ENCODE measurements at regions not wholly inside any gene's neighbourhood (a gene's known extent, or its start where the extent isn't known, plus 50 kb on each side); places are given as distances from the start of the nearest gene placed in this dataset.
"Not testable (repeated sequence)": the region's sequence is repeated elsewhere in the genome, so short reads cannot be mapped to it uniquely, and the experiment has no call there.

DNA sequence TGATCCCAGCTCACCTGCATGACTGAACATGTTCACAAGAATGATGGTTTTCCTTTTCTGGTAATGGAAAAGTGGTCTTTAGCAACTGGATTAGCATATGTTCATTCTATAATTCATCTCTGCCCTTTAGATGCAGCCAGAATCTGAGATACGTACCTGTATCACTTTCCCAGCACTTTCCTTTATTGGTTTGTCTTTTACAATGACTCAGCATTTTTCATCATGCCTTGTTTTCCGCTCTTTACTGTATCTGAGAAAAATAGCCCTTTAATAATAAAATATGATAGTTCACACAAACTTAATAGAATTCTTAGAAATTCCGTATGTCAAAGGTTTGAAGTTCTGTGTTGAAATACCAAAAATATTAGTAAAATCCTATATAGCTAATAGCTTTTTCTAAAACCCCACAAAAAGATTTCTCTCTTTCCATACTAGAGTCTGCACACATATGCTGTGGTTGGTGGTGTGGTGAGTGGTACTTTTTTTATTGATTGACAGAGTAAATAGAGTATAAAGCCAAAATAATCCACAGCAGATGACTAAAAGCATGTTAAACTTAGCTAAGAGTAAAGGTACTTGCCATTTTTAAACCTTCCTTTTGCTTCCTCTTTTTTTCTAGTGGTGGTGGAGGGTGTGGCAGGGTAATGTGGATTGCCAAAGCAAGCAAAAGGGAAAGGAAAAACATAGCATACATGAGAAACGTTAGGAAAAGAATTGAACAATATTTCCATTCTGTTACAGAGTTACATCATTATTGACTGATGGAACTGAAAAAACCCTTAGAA is 328.9 kb upstream of the RBMS3 start:
- DNase-seq (ENCODE audit: low read depth): no peak

DNA sequence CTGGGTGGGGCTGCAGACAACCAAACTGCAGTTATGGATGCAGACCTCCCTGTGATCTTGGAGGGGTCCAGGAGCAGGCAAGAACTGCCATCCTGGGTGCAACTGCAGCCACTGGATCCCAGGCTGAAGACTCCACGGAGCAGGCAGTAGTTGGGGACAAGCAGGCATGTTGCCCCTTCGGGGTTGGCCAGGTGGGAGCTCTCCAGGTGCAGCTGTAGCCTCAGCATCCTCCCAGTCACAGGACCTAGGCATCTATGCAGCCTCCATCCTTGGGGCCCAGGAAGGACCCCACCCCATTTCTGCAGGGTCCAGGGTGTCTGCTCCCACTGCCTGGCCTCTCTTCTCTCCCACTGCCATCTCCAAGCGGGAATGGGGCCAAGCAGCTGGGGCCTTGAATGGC is 322.2 kb upstream of the RBMS3 start:
- no peak for DNase-seq (ENCODE audit: low read depth)

DNA sequence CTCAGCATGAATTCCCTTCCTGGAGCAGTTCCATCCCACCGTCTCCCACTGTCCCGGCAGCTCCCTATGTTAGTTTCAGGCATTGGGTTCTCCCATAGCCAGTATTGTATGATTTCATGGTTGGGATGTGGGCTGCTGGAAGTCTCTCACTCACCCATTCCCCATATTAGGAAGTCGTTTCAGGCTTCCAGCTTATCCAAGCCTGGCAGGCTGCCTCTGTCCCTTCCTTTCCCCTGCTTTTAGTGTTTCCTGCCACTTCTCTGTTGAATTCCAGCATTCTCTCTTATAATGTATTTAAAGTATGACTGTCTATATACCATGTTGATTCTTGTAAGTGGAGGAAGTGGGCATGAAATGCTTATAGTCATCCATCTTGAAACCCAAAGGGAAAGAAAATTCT is 309.7 kb upstream of the RBMS3 start:
- no peak for DNase-seq (ENCODE audit: low read depth)

DNA sequence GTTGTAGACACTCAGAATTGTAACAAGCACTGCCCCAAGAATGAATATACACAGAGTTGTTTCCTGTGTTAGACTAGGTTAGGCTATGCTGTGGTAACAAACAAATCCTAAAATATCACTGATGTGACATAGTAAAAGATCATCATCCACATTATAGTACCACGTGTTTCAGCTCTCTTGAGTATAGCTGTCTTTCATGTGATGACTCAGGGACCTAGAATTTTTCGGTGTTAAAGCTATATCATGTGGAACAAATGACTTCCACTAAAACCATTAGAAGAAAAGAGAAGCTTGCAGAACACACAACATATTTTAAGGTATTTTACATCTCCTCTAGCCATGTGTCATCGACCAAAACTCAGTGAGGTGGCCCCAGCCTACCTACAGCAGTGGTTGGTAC is 307.9 kb upstream of the RBMS3 start:
- DNase-seq (ENCODE audit: low read depth): no peak

DNA sequence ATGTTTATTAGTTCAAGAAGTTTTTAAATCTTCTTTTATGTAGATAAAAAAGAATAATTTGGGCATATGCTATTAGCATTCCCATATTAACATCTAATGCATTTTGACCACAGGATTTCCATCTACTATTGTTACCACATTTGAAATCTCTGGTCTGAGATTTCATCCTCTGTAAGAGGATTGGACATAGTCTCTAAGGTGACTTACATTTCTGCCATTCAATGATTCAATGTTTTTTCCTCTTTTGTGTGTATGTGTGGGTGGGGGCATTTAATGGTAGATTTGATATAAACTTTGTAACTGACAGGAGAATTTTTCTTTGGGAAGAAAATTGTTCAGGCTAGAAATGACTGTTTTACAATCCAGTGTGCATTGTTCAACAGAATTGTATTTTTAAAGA is 307.3 kb upstream of the RBMS3 start:
- no peak for DNase-seq (ENCODE audit: low read depth)

DNA sequence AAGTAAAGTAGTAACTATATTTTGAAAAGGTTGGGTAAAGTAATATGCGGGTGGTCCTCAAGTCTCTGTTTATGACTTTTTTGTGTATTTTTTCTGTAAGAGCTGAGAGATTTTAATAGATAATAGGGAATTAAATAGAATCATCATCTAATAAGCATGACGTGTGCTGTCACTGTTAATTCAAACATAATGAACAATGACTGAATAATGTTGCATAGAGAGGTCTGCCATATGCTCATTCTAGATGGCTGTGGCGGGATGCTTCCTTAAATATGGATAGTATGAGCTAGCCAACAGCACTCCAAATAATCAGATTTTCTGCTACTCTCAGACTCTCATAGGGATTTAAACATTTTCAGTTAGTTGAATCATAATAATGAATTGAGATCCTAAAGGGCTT is 302.8 kb upstream of the RBMS3 start:
- DNase-seq (ENCODE audit: low read depth): no peak

DNA sequence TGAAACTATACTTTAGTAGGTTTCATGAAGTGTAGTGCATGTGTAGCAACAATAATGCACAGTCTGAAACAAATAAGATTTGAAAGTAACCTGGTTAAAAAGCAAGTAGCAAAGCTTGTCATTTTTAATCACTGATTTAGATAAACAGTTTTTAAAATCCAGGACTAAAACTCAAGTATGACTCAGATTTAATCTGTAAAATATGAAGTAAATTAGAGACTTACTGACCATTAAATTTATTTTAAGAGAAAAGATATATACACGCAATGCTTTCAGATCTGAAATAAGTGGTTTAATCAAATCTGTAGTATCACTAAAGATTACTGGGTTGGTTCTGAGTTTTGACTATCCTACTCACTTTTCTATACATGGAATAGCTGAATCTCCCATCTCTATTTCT is 300.7 kb upstream of the RBMS3 start:
- DNase-seq (ENCODE audit: low read depth): no peak

DNA sequence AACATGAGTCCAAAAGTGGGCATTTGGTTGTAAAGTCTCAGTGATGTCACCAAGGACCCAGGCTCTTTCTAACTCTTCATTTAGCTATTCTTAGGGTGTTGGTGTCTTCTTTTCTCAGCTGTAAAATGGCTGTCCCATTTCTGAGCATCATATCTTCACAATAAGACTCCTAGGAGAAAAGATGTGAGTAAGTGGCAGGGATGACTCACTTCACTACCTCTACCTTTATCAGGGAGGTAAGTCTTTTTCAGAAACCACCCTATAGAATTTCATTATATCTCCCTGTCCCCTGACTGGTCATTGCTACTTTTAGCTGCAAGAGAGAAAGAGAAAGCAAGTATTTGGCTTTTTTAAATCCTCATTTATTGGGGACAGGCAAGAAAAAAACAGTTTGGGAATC is 300.2 kb upstream of the RBMS3 start:
- DNase-seq (ENCODE audit: low read depth): no peak

DNA sequence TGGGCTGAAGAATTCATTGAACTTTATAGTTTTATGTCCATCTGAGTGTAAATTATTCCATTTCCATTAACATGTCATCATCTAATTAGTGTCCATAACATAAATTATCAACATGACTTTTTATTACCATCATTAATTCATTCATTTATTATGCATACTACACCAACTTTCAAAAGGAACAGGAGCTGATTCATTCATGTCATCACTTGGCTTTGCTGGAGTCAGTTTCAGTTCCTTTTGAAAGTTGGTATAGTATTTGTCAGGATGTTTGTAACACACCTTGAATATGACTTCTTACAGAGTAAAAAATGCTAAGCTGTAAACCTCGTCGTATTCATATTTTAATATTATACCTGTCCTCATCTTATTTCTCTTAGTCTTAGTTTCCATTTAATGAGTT is 298.0 kb upstream of the RBMS3 start:
- DNase-seq (ENCODE audit: low read depth): no peak

DNA sequence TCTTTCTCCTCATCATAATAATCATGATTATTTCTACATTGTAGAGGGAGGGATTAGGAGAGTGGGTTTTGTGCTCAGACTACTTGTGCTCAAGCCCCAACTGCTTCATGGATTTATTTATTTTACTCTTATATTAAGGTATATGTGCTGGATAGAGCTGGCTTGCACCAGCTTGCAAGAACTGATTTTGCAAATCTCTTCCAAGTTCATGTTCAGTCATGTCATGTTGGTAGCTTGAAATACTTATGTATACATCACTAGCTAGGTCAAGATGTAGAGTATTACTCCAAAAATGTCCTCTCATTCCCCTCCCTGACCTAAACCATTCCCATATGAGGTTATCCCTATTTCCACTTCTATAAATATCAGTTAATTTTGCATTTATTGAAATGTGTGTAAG is 293.9 kb upstream of the RBMS3 start:
- DNase-seq (ENCODE audit: low read depth): no peak

DNA sequence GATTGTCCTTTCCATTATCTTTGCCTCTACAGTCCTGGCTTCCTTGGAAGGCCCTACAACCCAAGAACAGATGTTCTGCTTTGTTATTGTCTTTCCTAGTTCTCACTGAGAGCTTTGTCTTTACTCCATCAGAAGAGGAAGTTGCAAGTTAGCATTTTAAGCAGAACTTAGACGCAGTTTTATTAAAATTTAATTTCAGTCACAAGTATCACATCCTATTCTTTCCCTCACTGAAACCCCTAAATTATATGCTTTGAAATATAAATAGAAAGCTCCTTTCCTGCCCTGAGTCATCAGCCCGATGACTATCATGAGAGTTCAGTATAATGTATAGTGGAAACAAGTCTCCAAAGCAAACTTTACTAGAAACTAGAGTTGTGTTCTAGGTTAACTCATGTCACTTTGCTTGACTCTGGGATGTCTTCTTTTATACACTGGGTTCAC is 291.2 kb upstream of the RBMS3 start:
- DNase-seq (ENCODE audit: low read depth): no peak

DNA sequence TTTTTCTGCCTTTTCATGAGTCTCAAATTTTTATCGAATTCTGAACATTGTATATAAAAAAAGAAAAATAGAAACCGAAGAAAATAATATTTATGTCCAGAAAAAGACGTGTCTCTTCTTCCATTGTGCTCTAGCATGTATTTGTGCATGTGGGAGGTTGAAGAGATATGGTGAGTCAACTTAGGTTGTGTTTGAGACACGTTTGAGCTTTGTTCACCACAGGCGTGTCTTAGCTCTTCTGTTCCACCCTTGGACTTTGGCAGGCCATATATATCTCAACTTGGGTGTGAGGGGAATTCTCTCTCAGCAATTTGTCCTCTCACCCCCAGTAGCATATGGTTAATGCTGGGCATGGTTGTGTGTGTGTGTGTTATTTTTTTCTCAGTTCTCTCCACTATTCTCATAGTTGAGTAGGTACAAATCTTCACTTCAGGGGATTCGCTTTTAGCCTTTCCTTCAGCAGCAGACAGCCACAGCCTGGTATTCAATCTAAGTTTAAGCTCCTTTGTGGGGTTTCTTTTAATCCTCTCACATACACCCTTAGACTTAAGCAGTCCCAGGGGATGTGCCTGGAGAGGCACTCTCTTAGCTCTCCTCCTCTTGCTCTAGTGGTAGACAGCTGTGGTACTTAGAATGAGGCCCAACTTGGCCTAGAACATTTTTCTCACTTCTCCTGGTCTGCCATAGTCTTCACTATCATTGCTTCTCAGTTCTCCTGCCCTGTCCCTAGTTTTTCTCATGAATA is 286.5 kb upstream of the RBMS3 start:
- no peak for DNase-seq (ENCODE audit: low read depth)

DNA sequence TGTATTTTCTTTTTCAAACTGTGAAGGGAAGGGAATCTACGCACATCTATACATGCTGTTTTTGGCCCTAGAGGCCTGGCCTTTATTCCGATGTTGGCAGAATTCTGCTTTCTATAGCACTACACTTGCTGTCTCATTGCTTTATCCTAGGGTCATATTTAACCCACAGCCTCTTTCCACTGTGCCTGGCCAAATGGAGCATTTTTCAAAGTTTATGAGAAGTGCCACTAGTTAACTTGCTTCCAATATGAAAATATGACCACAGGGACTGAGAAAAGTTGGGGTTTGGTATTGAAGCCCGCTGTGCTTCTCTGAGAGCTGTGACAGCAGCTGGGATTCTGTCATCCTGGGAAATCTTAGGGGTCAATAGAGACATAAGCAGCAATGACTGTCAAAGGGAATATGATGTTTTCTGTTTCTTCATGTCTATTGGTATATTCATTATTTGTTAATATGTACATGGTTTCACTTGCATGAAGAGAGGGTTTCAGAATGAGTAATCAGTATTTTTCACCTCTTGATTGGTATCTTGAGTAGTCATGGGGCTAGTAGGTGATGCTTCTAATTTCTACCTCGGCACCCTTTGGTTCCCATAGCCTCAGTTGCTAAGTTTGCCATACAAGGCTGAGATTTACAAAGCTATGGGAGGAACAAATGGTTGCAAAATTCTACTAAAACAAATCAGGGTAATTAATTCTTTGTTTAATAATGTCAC is 275.8 kb upstream of the RBMS3 start:
- no peak for DNase-seq (ENCODE audit: low read depth)

DNA sequence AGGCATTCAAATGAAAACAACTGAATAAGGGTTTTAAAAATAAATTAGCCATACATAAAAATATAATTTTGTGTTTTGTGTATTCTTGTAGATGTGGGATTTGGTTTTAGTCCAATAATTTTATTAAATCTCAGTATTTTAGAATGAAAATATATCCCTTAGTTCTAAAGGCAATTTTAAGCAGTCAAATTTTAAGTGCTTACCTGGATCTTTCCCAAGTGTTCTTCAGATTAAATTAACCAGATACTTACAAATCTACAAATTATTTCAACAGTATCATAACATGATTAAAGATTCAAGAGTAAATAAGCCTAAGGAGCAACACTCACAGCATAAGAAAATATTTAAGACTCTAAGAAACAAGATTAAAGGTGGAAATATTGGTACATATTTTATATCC is 275.0 kb upstream of the RBMS3 start:
- no peak for DNase-seq (ENCODE audit: low read depth)

DNA sequence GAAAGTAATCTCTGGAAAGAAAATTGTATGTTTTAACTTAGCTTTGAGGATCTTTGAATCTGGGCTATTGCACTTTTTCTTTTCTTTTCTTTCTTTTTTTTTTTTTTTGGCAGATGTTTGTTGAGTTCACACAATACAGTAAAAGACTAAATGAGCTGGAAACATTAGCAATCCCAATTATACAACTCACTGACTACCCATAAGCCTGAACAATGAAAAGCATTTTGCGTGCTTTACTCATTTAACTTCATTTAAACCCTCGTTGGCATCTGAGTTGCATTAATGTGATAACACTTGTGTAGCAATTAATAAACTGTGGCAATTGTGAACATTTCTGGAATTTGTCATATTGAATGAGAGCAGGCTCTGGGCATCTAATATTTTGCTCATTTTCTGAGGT is 269.4 kb upstream of the RBMS3 start:
- no peak for DNase-seq (ENCODE audit: low read depth)

DNA sequence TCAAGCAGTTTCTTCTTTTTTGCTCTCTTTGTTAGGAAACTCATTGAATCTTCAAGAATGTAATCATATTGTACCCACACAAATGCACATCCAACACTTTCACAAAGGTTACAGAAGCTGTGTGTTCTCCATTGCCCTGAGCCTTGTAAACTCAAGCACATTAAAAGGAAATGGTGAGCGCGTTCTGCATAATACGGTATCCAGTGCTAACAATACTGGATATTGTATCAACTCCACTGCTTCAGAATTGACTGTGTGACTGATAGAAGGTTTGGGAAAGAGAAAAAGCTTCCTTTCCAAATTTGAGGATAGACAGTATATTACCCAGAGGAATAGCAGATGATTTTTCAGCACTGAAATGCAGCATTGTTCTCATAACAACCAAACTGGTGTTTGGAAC is 268.9 kb upstream of the RBMS3 start:
- DNase-seq (ENCODE audit: low read depth): no peak

DNA sequence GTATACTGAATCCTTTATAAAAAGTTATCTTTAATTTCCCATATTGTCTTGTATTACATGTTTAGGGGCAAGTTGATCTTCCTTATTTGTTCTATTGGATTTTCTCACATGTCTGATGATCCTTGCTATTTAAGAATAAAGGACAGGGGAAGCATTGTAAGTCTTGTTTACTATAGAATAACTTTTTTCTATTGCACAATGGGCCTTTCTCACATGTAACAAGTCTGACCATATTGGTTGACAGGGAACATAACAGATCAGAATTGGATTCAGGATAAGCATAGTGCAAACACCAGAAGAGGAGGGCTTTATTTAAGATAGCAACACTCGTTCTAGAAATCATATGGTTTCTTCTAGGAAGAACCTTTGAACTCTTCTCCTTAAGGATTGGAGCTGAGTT is 257.9 kb upstream of the RBMS3 start:
- DNase-seq (ENCODE audit: low read depth): no peak

DNA sequence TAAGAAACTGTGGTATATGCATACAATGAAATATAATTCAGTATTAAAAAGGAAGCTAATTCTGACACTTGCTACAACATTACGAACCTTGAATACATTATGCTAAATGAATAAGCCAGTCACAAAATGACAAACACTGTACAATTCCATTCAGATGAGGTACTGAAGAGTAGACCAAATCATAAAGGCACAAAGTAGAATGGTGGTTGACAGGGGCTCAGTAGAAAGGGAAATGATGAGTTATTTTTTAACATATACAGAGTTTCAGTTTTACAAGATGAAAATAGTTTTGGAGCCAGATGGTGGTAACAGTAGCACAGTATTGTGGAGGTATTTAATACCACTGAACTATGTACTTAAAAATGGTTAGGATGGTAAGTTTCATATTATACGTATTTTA is 254.6 kb upstream of the RBMS3 start:
- no peak for DNase-seq (ENCODE audit: low read depth)

DNA sequence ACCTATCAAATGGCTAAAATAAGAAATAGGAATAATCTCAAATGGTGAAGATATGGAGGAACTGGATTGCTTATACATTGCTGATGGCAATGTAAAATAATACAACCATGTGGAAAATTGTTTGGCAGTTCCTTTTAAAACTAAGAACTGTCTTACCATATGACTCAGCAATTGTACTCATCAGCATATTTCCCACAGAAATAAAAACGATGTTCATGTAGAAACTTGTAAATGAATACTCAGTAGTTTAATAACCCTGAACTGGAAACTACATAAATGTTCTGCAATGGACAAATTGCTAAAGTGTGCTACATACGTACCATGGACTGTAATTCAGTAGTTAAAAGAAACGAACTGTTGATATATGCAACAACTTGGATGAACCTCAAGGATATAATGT is 253.9 kb upstream of the RBMS3 start:
- DNase-seq (ENCODE audit: low read depth): no peak

DNA sequence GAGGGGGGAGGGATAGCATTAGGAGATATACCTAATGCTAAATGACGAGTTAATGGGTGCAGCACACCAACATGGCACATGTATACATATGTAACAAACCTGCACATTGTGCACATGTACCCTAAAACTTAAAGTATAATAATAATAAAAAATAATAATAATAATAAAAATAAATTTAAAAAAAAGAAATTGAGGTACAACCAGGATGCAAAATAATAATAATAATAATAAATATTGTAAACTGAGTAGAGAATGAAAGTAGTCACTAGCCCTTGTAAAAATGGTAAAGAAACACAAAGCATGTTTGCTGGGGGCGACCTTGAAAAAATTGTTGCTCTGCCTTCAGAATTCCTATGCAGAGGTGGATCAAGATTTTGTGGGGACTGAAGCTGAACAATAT is 249.7 kb upstream of the RBMS3 start:
- DNase-seq (ENCODE audit: low read depth): not testable (repeated sequence)

DNA sequence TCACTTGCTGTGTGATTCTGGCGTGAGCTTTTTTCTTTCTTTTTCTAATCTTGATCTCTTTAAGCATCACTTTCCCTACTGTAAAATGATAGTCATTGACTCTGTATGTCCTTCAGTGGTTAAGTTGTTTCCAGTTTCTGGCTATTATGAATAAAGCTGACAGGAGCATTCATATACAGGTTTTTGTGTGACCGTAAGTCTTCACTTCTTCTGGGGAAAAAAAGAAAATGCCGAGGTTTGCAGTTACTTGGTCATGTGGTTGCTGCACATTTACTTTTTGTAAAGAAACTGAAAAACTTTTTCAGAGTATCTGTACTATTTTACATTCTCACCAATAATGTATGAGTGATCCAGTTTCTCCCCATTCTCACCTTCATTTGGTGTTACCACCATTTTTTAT is 247.4 kb upstream of the RBMS3 start:
- DNase-seq (ENCODE audit: low read depth): no peak

DNA sequence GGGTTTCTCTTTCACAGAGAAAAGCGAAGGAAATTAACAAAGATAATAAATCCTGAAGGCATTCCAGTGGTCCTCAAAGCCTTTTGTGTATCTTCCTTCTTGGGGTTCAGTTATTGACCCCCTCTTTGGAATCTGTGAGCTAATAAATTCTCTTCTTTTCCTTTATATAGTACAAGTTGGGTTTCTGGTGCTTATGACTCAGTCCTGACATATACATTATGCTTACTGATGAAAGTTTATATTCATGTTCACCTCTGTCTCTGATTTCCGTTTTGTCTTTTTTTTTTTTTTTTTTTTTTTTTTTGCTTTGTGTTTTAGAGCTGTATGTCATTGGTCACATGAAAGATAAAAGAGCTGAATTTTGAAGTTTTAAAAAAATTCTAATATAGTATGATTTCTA is 230.7 kb upstream of the RBMS3 start:
- DNase-seq (ENCODE audit: low read depth): no peak

DNA sequence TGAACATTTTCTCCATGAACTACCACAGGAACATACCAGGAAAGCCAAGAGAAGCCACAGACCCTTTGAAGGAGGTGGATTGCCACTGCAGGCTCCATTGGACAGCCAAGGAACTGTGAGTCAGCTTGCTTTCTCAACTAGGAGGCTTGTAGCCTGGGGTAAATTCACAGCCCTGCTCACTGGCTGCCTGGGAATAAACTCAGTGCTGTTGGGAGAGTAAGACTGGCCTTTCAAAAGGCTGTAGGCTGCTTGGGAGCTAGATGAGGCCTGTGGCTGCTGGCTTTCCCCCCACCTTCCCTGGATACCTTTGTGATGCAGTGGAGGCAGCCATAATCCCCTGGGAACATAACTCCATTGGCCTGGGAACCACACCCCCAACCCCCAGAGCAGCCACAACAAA is 223.5 kb upstream of the RBMS3 start:
- DNase-seq (ENCODE audit: low read depth): no peak
